Heart left ventricle (tissue), 13 donors: ENCODE measurements at regions not wholly inside any gene's neighbourhood (a gene's known extent, or its start where the extent isn't known, plus 50 kb on each side); places are given as distances from the start of the nearest gene placed in this dataset.

ENCODE experiments used
- POLR2A ChIP-seq, 2 donors: fragments of 450-650 bp; IDR thresholded peaks; one replicate each; pipeline ENCODE4 v1.6.1; 2017; ENCODE audit warnings: antibody characterized with exemption in 2 of 2, mild to moderate bottlenecking in 2 of 2, moderate library complexity in 2 of 2
- TF ChIP-seq, protein P1 (sequence below), 12 donors: fragments of 200-600 bp; sonication (generic) in 4 of 12; IDR thresholded peaks; one replicate each; pipeline versions ENCODE4 v1.5.0 to v1.8.0; 2018 to 2022; ENCODE audit warnings: antibody characterized with exemption in 12 of 12, mild to moderate bottlenecking in 5 of 12
- donor health status: ischemic (EF 13 %, LVEDD 7.1; RV severe dilation, severe dysfunction).
- donor health status: DM: no; HTN: yes; CAD: no.
- donor health status: DM: no; HTN: no; CAD: no.
- donor health status: ischemic (EF 25% LVEDD 6.9; RV normal size, moderate dysfunction).
- donor health status: ischemic (EF 25% LVEDD 5.7; RV mildly dilated, moderate dysfunction).
- donor health status: ischemic (EF 35%, LVEDD 5.7; RV mildly dilated, moderate dysfunction).
- donor health status: nonischemic (EF 11% LVEDD 7.7; RV severe dilation, severe dysfunction).
- donor health status: DM: yes; HTN: yes; CAD: no.
- donor health status: PGD.
- donor health status: ischemic (EF 29% LVEDD 5.4; RV normal size, mild dysfunction).
- donor health status: nonischemic (EF 23%, LVEDD 6.1; RV moderate dilation, normal function).

DNA sequence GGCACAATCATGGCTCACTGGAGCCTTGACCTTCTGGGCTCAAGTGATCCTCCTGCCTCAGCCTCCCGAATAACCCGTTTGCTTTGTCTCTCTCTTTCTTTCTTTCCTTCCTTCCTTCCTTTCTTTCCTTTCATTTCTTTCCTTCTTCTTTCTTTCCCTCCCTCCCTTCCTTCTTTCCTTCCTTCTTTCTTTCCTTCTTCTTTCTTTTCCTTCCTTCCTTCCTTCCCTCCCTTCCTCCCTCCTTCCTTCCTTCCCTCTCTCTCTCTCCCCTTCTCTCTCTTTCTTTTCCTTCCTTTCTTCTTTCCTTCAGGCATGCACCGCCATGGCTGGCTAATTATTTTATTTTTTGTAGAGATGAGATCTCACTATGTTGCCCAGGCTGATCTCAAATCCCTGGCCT, 57.9 kb upstream of the NPTX2 start:
- TF ChIP-seq, protein P1, sequence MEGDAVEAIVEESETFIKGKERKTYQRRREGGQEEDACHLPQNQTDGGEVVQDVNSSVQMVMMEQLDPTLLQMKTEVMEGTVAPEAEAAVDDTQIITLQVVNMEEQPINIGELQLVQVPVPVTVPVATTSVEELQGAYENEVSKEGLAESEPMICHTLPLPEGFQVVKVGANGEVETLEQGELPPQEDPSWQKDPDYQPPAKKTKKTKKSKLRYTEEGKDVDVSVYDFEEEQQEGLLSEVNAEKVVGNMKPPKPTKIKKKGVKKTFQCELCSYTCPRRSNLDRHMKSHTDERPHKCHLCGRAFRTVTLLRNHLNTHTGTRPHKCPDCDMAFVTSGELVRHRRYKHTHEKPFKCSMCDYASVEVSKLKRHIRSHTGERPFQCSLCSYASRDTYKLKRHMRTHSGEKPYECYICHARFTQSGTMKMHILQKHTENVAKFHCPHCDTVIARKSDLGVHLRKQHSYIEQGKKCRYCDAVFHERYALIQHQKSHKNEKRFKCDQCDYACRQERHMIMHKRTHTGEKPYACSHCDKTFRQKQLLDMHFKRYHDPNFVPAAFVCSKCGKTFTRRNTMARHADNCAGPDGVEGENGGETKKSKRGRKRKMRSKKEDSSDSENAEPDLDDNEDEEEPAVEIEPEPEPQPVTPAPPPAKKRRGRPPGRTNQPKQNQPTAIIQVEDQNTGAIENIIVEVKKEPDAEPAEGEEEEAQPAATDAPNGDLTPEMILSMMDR (IDR thresholded peaks at IDR 0.05) = no peak
- no peak for TF ChIP-seq POLR2A (IDR thresholded peaks at IDR 0.05)
